ENCODE measurements at regions not wholly inside any gene's neighbourhood (a gene's known extent, or its start where the extent isn't known, plus 50 kb on each side); places are given as distances from the start of the nearest gene placed in this dataset.
"Not testable (repeated sequence)": the region's sequence is repeated elsewhere in the genome, so short reads cannot be mapped to it uniquely, and the experiment has no call there.

GRCh38 chr19:20269461-20269860 is 102.4 kb downstream of the ZNF486 start:
- H3K9me3 ChIP-seq: no peaks in the 10 kb centered on the region
- H3K36me3 ChIP-seq: no peaks in the 10 kb centered on the region
- H3K27me3 ChIP-seq: no peaks in the 10 kb centered on the region
- no peak for TF ChIP-seq CTCF (IDR thresholded peaks at IDR 0.05)
- intact Hi-C loops (cut with DNase I; ENCODE audit: low total_unique reads): no loop called here
- no peak overlapping the region for H3K27ac ChIP-seq
- no peak for DNase-seq
- H3K4me1 ChIP-seq: no peaks in the 10 kb centered on the region
- H3K4me3 ChIP-seq: no peak overlapping the region

- H3K9me3 ChIP-seq; DNase-seq; H3K4me3 ChIP-seq; H3K4me1 ChIP-seq; intact Hi-C loops (cut with DNase I; ENCODE audit: low total_unique reads); H3K27ac ChIP-seq; H3K36me3 ChIP-seq; H3K27me3 ChIP-seq: not testable (repeated sequence)
Measured at GRCh38 chr19:20261513-20261912, 94.5 kb downstream of the ZNF486 start.

GRCh38 chr19:20260738-20261137 is 93.7 kb downstream of the ZNF486 start:
- H3K27ac ChIP-seq; H3K4me3 ChIP-seq; DNase-seq; H3K36me3 ChIP-seq; intact Hi-C loops (cut with DNase I; ENCODE audit: low total_unique reads); H3K4me1 ChIP-seq; H3K27me3 ChIP-seq; H3K9me3 ChIP-seq: not testable (repeated sequence)

GRCh38 chr19:20259615-20260014 is 92.6 kb downstream of the ZNF486 start:
- no peaks in the 10 kb centered on the region for H3K27me3 ChIP-seq
- no peak overlapping the region for H3K4me3 ChIP-seq
- H3K4me1 ChIP-seq: no peaks in the 10 kb centered on the region
- intact Hi-C loops (cut with DNase I; ENCODE audit: low total_unique reads): no loop called here
- no peaks in the 10 kb centered on the region for H3K36me3 ChIP-seq
- no peak overlapping the region for H3K27ac ChIP-seq
- DNase-seq: no peak
- H3K9me3 ChIP-seq: no peaks in the 10 kb centered on the region
- no peak for TF ChIP-seq CTCF (IDR thresholded peaks at IDR 0.05)

- no peaks in the 10 kb centered on the region for H3K9me3 ChIP-seq
- intact Hi-C loops (cut with DNase I; ENCODE audit: low total_unique reads): no loop called here
Measured at GRCh38 chr19:20256606-20257005, 89.6 kb downstream of the ZNF486 start.

GRCh38 chr19:20254121-20254520 is 87.1 kb downstream of the ZNF486 start:
- H3K4me3 ChIP-seq: no peak overlapping the region
- DNase-seq: no peak
- H3K4me1 ChIP-seq: no peaks in the 10 kb centered on the region
- H3K36me3 ChIP-seq: no peaks in the 10 kb centered on the region
- no peaks in the 10 kb centered on the region for H3K9me3 ChIP-seq
- no peak for TF ChIP-seq CTCF (IDR thresholded peaks at IDR 0.05)
- intact Hi-C loops (cut with DNase I; ENCODE audit: low total_unique reads): no loop called here
- H3K27ac ChIP-seq: no peak overlapping the region
- H3K27me3 ChIP-seq: no peaks in the 10 kb centered on the region

More at GRCh38 chr19:20256606-20257005, 89.6 kb downstream of the ZNF486 start:
- Histone ChIP-seq H3K36me3 (no peaks in the 10 kb centered on the region), H3K27ac (no peak overlapping the region), H3K4me3 (no peak overlapping the region), H3K4me1 (no peaks in the 10 kb centered on the region), H3K27me3 (no peaks in the 10 kb centered on the region)
- no peak for DNase-seq
- no peak for TF ChIP-seq CTCF (IDR thresholded peaks at IDR 0.05)

- Histone ChIP-seq H3K4me1 (no peaks in the 10 kb centered on the region), H3K36me3 (no peaks in the 10 kb centered on the region), H3K4me3 (no peak overlapping the region), H3K27ac (no peak overlapping the region), H3K9me3 (no peaks in the 10 kb centered on the region), H3K27me3 (no peaks in the 10 kb centered on the region)
- DNase-seq: no peak
- intact Hi-C loops (cut with DNase I; ENCODE audit: low total_unique reads): no loop called here
- TF ChIP-seq CTCF (IDR thresholded peaks at IDR 0.05): no peak
Measured at GRCh38 chr19:20252613-20253012, 85.6 kb downstream of the ZNF486 start.
